ENCODE measurements at regions not wholly inside any gene's neighbourhood (a gene's known extent, or its start where the extent isn't known, plus 50 kb on each side); places are given as distances from the start of the nearest gene placed in this dataset.
A peak's percentile ranks its signal among the peaks of the same experiment; 100 is the strongest.
"Not testable (repeated sequence)": the region's sequence is repeated elsewhere in the genome, so short reads cannot be mapped to it uniquely, and the experiment has no call there.

DNA sequence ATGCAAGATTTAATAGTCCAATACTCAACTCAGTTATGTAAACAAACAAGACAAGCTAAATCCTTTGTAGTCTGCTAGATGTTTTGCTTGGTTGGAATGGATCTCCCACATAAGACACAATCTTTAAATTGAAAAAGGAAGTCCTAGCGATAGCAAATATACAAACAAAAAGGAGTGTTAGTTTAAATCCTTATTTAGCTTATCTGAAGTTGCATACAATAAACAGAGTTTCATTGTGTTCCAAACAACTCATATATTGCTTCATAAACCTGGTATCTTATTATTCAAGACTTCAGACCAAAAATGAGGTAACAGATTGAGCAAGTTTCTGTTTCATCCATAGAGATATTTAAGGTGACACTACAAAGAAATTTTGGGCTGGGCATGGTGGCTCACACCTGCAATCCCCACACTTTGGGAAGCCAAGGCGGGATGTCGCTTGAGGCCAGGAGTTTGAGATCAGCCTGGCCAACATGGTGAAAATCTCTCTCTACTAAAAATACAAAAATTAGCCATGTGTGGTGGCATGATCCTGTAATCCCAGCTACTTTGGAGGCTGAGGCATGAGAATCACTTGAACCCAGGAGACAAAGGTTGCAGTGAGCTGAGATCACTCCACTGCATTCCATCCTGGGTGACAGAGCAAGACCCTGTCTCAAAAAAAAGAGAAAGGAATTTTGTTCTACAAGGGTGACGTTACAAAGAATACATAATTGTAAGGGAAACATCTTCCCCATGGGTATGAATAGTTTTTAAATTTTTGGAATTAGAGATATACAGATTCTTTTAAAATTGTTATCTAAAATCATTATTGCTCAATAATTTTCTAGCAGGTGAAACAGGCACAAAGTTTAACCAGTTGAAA, 150.5 kb upstream of the L3MBTL4 start:
- Mint-ChIP-seq H3K36me3 (no peaks in the 10 kb centered on the region), H3K27ac (no peak overlapping the region), H3K4me3 (no peak overlapping the region), H3K4me1 (no peaks in the 10 kb centered on the region), H3K27me3 (peaks cover 0 to 5% (median 2%) of the 10 kb centered on the region in 5 donors), H3K9me3 (peaks cover 0 to 5% (median 0%) of the 10 kb centered on the region in 9 donors)
- DNase-seq (no peak), ATAC-seq (no peak)
- POLR2A ChIA-PET = no interaction called here

GRCh38 chr18:6565815-6566081, 151.0 kb upstream of the L3MBTL4 start:
- no peak overlapping the region for H3K27ac Mint-ChIP-seq
- peaks cover 0 to 5% (median 2%) of the 10 kb centered on the region in 5 donors for H3K27me3 Mint-ChIP-seq
- POLR2A ChIA-PET = no interaction called here
- H3K4me1 Mint-ChIP-seq = no peaks in the 10 kb centered on the region
- H3K4me3 Mint-ChIP-seq = no peak overlapping the region
- H3K36me3 Mint-ChIP-seq = no peaks in the 10 kb centered on the region
- DNase-seq (no peak), ATAC-seq (no peak)
- peaks cover 0 to 5% (median 0%) of the 10 kb centered on the region in 9 donors for H3K9me3 Mint-ChIP-seq

GRCh38 chr18:6566338-6566911, 151.7 kb upstream of the L3MBTL4 start:
- no peak overlapping the region for H3K27ac Mint-ChIP-seq
- no peak for ATAC-seq
- peaks cover 0 to 5% (median 0%) of the 10 kb centered on the region in 5 donors for H3K27me3 Mint-ChIP-seq
- H3K4me3 Mint-ChIP-seq = no peak overlapping the region
- H3K4me1 Mint-ChIP-seq = no peaks in the 10 kb centered on the region
- no peaks in the 10 kb centered on the region for H3K36me3 Mint-ChIP-seq
- DNase-seq = no peak
- H3K9me3 Mint-ChIP-seq = peaks cover 0 to 6% (median 0%) of the 10 kb centered on the region in 9 donors
- POLR2A ChIA-PET = no interaction called here

GRCh38 chr18:6569813-6570212, 155.1 kb upstream of the L3MBTL4 start:
- H3K27me3 Mint-ChIP-seq = peaks cover 0 to 3% (median 0%) of the 10 kb centered on the region in 5 donors
- no peak for ATAC-seq
- H3K4me3 Mint-ChIP-seq = no peak overlapping the region
- no peaks in the 10 kb centered on the region for H3K36me3 Mint-ChIP-seq
- no peak overlapping the region for H3K27ac Mint-ChIP-seq
- peaks cover 0 to 9% (median 0%) of the 10 kb centered on the region in 9 donors for H3K9me3 Mint-ChIP-seq
- DNase-seq = no peak
- no peaks in the 10 kb centered on the region for H3K4me1 Mint-ChIP-seq
- POLR2A ChIA-PET = no interaction called here

GRCh38 chr18:6570581-6571238, 156.0 kb upstream of the L3MBTL4 start:
- H3K4me3 Mint-ChIP-seq = no peak overlapping the region
- peaks cover 0 to 3% (median 0%) of the 10 kb centered on the region in 5 donors for H3K27me3 Mint-ChIP-seq
- ATAC-seq = no peak
- H3K4me1 Mint-ChIP-seq = no peaks in the 10 kb centered on the region
- H3K27ac Mint-ChIP-seq = no peak overlapping the region
- no peaks in the 10 kb centered on the region for H3K36me3 Mint-ChIP-seq
- POLR2A ChIA-PET = no interaction called here
- peaks cover 0 to 9% (median 0%) of the 10 kb centered on the region in 9 donors for H3K9me3 Mint-ChIP-seq
- no peak for DNase-seq

DNA sequence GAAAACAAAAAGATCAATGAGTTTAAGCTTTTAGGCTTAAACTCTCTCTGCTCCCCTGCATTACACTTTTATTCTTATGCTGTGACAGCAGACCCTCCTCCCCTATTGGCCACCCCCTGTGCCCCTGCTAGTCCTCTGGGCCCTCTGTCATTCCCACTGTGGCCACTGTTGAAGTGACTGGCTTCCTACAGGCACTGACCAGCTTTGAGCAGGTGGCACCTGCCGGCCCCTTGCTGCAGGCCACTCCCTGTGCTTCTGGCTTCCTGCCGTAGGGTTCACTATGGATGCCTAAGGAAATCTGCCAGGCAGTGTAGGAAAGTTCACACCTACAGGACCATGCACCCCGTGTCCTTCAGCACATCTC, 156.5 kb upstream of the L3MBTL4 start:
- Mint-ChIP-seq H3K36me3 (no peaks in the 10 kb centered on the region), H3K9me3 (peaks cover 0 to 13% (median 0%) of the 10 kb centered on the region in 9 donors), H3K4me3 (no peak overlapping the region), H3K27ac (no peak overlapping the region), H3K27me3 (peaks cover 0 to 3% (median 0%) of the 10 kb centered on the region in 5 donors), H3K4me1 (no peaks in the 10 kb centered on the region)
- ATAC-seq (no peak), DNase-seq (no peak)
- POLR2A ChIA-PET = no interaction called here

- DNase-seq, H3K27ac Mint-ChIP-seq, ATAC-seq, H3K4me1 Mint-ChIP-seq, H3K27me3 Mint-ChIP-seq, POLR2A ChIA-PET, H3K36me3 Mint-ChIP-seq, H3K4me3 Mint-ChIP-seq: not testable (repeated sequence)
- peaks cover 0 to 13% (median 0%) of the 10 kb centered on the region in 9 donors for H3K9me3 Mint-ChIP-seq
Measured at GRCh38 chr18:6572192-6572591, 157.3 kb upstream of the ARHGAP28 start.

- Mint-ChIP-seq H3K27me3 (peaks cover 0 to 3% (median 0%) of the 10 kb centered on the region in 5 donors), H3K4me3 (no peak overlapping the region), H3K9me3 (peaks cover 0 to 12% (median 2%) of the 10 kb centered on the region in 9 donors), H3K4me1 (no peaks in the 10 kb centered on the region), H3K36me3 (no peaks in the 10 kb centered on the region), H3K27ac (no peak overlapping the region)
- no peak for DNase-seq
- POLR2A ChIA-PET = no interaction called here
- no peak for ATAC-seq
Measured at GRCh38 chr18:6574631-6575030, 154.9 kb upstream of the ARHGAP28 start.

DNA sequence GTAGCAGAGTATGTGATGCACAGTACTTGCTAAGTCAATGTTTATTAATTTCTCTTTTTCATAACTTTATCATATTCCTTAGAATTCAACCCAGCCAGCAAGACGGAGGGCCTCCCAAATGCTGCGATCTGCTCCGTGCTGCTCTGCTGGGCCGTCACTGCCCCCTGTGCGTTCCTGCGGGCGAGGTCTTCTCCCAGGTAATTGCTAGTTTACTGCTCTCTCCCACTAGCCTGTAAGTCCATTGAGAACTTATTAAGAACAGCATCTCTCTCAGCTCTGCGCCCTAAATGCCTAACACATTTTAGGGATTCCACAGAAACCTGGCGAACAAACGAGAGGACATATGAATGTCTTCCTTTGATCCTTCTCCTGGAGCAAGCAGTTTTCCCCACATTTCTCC, 153.6 kb upstream of the ARHGAP28 start:
- ATAC-seq = no peak
- POLR2A ChIA-PET = no interaction called here
- DNase-seq = no peak

DNA sequence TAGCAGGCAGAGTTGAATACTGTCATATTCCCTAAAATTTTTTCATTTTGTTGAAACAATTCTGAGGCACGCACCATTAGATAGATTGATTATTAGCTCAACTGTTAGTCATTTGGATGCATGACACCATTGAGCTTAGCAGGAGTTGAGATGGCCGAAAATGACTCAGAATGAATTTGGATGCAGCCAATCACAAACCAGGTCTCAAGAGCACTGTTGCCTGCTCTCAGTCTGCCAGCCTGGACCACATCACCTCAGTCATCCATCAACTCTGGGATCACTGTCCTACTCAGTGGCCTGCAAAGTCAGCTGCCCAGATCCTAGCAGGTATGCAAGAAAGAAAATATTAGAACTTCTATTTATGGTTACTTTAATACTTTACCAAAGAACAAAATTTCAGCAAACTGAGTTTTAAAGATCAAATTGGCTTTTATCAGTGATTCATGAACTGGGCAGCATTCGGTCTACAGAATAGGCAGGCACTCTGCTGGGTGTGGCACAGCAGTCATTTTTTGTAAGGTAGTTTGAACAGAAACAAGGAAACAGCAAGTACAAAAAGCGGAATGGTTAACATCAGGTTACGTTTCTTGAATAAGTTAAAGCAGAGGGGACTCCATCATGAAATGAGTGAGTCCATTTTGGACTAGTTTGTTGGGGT, 152.7 kb upstream of the ARHGAP28 start:
- peaks cover 0 to 11% (median 2%) of the 10 kb centered on the region in 5 donors for H3K27me3 Mint-ChIP-seq
- H3K9me3 Mint-ChIP-seq = peaks cover 2 to 11% (median 7%) of the 10 kb centered on the region in 9 donors
- POLR2A ChIA-PET = no interaction called here
- peaks cover 0 to 2% (median 0%) of the 10 kb centered on the region in 4 donors for H3K4me1 Mint-ChIP-seq
- no peak overlapping the region for H3K27ac Mint-ChIP-seq
- no peak overlapping the region for H3K4me3 Mint-ChIP-seq
- DNase-seq (no peak), ATAC-seq (no peak)
- no peaks in the 10 kb centered on the region for H3K36me3 Mint-ChIP-seq

More for the DNA sequence above, 153.6 kb upstream of the ARHGAP28 start:
- Mint-ChIP-seq H3K9me3 (peaks cover 0 to 12% (median 3%) of the 10 kb centered on the region in 9 donors), H3K4me3 (no peak overlapping the region), H3K4me1 (no peaks in the 10 kb centered on the region), H3K27me3 (peaks cover 0 to 3% (median 0%) of the 10 kb centered on the region in 5 donors), H3K36me3 (no peaks in the 10 kb centered on the region), H3K27ac (no peak overlapping the region)

GRCh38 chr18:6578686-6579085, 150.8 kb upstream of the ARHGAP28 start:
- H3K4me3 Mint-ChIP-seq = no peak overlapping the region
- DNase-seq (no peak), ATAC-seq (no peak)
- H3K9me3 Mint-ChIP-seq = peaks cover 3 to 23% (median 13%) of the 10 kb centered on the region in 9 donors
- H3K27me3 Mint-ChIP-seq = peaks cover 0 to 17% (median 2%) of the 10 kb centered on the region in 5 donors
- H3K4me1 Mint-ChIP-seq = peaks cover 0 to 2% (median 0%) of the 10 kb centered on the region in 4 donors
- no peaks in the 10 kb centered on the region for H3K36me3 Mint-ChIP-seq
- POLR2A ChIA-PET = no interaction called here
- H3K27ac Mint-ChIP-seq = no peak overlapping the region

- Mint-ChIP-seq H3K4me3 (no peak overlapping the region), H3K27me3 (peaks cover 0 to 21% (median 2%) of the 10 kb centered on the region in 5 donors), H3K27ac (no peak overlapping the region), H3K9me3 (peaks cover 6 to 31% (median 18%) of the 10 kb centered on the region in 9 donors), H3K4me1 (peaks cover 0 to 2% (median 0%) of the 10 kb centered on the region in 4 donors), H3K36me3 (no peaks in the 10 kb centered on the region)
- ATAC-seq (no peak), DNase-seq (no peak)
- POLR2A ChIA-PET = no interaction called here
Measured at GRCh38 chr18:6579486-6579885, 150.0 kb upstream of the ARHGAP28 start.

- DNase-seq (no peak), ATAC-seq (no peak)
- H3K4me1 Mint-ChIP-seq = peaks cover 0 to 2% (median 0%) of the 10 kb centered on the region in 4 donors
- peaks cover 8 to 40% (median 19%) of the 10 kb centered on the region in 9 donors for H3K9me3 Mint-ChIP-seq
- POLR2A ChIA-PET = no interaction called here
- peaks cover 0 to 21% (median 2%) of the 10 kb centered on the region in 5 donors for H3K27me3 Mint-ChIP-seq
- no peak overlapping the region for H3K4me3 Mint-ChIP-seq
- H3K27ac Mint-ChIP-seq = peak overlapping the region in 1 of 10 donors; percentile 14
- no peaks in the 10 kb centered on the region for H3K36me3 Mint-ChIP-seq
Measured at GRCh38 chr18:6580401-6580800, 149.1 kb upstream of the ARHGAP28 start.
